ENCODE measurements at regions not wholly inside any gene's neighbourhood (a gene's known extent, or its start where the extent isn't known, plus 50 kb on each side); places are given as distances from the start of the nearest gene placed in this dataset.
A peak's percentile ranks its signal among the peaks of the same experiment; 100 is the strongest.

DNA sequence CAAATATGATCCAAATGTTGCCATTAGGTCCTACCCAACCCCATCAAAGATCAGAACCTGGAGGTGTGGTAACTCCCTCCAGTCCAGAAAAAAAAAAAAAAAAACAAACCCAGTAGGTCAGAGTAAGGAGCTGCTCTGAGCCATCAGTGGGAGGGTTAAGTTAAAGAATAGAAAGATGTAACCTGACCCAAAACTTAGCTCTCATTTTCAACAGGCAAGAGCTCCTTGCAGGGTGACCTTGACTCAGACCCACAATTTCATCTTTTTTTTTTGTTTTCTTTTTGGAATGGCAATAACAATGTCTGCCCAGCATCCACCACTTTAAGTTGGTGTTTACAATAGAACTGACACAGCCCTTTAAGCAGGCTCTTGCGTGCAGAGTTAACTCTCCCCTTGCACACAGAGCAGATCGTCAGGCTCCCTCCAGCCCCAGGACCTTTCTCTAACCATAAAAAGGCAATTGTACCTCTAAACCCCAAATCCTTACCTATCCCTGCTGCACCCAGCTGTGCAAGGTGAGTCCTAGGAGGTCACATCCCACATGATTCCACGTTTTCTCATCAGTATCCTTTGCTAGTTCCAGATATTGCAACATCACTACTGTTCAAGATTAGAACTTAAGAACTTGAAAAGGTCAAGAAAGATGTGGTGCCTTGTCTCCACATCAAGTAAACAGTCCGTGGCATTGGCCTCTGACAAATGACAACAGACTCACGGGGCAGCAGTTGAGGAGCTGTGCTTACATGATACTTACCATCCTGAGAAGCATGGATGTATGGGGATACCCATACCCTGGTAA lies 178.6 kb upstream of the EEA1 start:
- TF ChIP-seq, protein P1, sequence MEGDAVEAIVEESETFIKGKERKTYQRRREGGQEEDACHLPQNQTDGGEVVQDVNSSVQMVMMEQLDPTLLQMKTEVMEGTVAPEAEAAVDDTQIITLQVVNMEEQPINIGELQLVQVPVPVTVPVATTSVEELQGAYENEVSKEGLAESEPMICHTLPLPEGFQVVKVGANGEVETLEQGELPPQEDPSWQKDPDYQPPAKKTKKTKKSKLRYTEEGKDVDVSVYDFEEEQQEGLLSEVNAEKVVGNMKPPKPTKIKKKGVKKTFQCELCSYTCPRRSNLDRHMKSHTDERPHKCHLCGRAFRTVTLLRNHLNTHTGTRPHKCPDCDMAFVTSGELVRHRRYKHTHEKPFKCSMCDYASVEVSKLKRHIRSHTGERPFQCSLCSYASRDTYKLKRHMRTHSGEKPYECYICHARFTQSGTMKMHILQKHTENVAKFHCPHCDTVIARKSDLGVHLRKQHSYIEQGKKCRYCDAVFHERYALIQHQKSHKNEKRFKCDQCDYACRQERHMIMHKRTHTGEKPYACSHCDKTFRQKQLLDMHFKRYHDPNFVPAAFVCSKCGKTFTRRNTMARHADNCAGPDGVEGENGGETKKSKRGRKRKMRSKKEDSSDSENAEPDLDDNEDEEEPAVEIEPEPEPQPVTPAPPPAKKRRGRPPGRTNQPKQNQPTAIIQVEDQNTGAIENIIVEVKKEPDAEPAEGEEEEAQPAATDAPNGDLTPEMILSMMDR (conservative IDR thresholded peaks at IDR 0.05; ENCODE audit: low read length) = no peak
- DNase-seq (ENCODE audit: low read depth) = no peak

DNA sequence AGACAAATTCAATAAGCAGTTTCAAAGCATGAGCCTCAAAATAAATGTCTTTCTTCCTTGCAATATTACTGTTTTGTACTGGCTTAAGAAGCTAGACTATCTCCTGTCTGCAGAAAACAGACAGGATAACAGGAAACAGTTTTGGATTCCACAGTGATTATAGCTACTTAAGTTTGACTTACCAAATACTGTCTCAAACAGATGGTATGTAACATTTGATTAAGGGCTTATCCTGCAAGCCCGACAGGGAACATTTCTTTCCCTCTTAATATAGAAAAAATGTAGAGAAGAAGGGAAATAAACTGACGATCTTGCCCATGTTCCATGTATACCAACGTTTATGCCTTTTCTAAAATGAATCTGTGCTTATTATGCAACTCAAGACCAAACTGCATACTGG lies 179.9 kb upstream of the EEA1 start:
- peak; percentile 62 for DNase-seq (ENCODE audit: low read depth)
- TF ChIP-seq, protein P1 (conservative IDR thresholded peaks at IDR 0.05; ENCODE audit: low read length) = no peak
- no peak overlapping the region for H3K4me3 ChIP-seq (ENCODE audit: low read length)

More for the DNA sequence above, 178.6 kb upstream of the EEA1 start:
- no peak overlapping the region for H3K4me3 ChIP-seq (ENCODE audit: low read length)

DNA sequence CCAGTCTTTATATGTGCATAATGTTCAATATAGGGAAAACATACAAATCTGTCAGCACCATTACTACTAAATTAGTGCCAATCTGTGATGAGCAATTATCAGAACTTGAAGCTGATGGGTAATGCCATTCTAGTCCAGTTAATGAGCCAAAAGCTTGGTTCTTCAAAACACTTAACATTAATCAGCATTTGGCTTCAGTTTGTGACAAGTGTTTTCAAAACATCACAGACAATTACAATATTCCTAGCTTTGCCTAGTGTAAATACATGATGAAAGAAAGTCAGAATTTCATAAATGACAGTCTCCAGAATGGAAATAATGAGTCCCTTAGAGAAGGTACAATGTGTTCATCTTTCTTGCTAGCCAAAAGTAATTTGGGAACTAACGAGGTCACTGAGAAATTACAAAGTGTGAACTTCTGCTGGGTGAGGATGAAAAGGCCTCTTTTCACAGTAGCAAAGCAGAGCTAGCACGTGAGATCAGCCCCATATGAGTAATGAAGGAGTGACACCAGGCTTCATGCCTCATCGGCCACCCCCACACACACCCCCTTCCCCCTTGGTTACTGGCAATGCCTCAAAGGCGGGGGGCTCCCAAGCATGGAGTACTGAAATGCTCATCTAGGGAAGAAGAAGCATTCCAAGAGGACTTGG lies 180.6 kb upstream of the EEA1 start:
- TF ChIP-seq, protein P1 (conservative IDR thresholded peaks at IDR 0.05; ENCODE audit: low read length) = no peak
- no peak for DNase-seq (ENCODE audit: low read depth)
- H3K4me3 ChIP-seq (ENCODE audit: low read length) = no peak overlapping the region

DNA sequence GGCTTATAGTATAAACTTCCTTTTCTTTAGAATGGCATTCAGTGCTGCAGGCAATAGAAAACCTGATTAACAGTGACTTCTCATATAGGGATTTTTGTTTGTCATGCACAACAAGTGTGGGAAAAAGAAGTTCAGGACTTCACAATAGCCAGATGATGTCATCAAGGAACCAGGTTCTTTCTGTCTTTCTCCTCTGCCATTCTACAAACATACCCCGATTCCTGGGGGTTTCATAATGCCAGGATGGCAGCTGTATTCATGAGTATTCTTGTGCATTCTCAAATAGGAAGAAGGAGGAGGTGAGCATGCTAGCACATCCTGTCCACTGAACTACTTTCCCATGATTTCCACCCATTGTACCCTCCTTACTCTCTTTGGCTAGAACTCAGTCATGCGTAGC lies 182.7 kb upstream of the EEA1 start:
- H3K4me3 ChIP-seq (ENCODE audit: low read length) = no peak overlapping the region
- TF ChIP-seq, protein P1 (conservative IDR thresholded peaks at IDR 0.05; ENCODE audit: low read length) = no peak
- DNase-seq (ENCODE audit: low read depth) = no peak

DNA sequence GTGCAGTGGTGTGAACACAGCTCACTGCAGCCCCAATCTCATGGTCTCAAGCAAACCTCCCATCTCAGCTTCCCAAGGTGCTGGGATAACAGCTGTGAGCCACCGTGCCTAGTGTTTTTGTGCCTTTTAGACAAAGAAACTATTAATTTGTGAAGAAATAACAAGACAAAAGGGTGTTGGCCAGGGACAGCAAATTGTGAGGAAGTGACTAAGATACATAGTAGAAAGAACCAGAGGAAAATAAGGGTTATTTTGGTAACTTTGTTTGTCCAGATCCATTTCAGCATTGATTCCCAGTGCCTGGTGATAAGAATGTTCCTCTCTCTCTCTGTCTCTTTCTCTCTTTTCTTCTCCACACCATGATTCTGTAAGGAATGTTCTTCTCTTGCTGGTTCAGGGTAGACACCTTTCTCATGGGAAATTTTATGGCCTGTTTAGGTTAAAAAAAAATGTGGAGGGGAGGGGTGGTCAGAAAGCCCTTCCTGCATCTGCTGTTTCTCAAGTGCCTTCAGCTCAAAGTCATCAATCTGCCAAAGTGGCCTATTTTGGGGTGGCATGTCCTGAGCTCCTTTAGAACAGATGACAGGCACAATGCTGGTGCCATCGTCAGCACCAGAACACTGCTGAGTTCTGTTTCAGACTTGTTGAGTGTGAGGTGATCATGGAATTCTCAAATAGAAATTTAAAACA lies 184.4 kb upstream of the EEA1 start:
- no peak for DNase-seq (ENCODE audit: low read depth)
- no peak overlapping the region for H3K4me3 ChIP-seq (ENCODE audit: low read length)
- TF ChIP-seq, protein P1 (conservative IDR thresholded peaks at IDR 0.05; ENCODE audit: low read length) = no peak

DNA sequence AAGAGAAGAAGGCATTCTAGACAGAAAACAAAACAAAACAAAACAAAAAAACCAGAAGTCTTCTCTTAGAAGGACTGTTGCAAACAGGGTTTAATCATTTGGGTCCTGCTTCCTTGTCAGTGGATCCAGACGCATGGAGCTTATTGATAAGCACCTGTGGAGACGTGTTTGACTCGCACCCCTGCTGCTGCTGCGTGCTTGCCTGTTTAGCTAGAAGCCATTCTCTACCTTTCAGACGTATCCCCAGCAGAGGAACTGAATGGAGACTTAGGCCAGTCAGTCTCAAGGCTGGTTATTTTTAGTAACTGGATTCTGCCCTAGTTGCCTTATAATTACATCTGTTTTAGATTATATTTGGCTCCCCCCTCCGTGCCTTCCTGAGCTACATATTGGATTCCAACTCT lies 186.1 kb upstream of the EEA1 start:
- DNase-seq (ENCODE audit: low read depth) = peak; percentile 70
- TF ChIP-seq, protein P1 (conservative IDR thresholded peaks at IDR 0.05; ENCODE audit: low read length) = no peak
- H3K4me3 ChIP-seq (ENCODE audit: low read length) = no peak overlapping the region

Measured in AG10803 (cell line).